Neural progenitor cell (in vitro differentiated cells): ENCODE measurements at regions not wholly inside any gene's neighbourhood (a gene's known extent, or its start where the extent isn't known, plus 50 kb on each side); places are given as distances from the start of the nearest gene placed in this dataset.

Experiments
- DNase-seq: peaks from one replicate; pipeline ENCODE4 v3.0.0-alpha.2; 2016; ENCODE audit warnings: low spot score
- H2AFZ ChIP-seq: fragments of 200-600 bp; sonication (generic); replicated peaks from 2 replicates; pipeline ENCODE4 v1.6.1; 2016; ENCODE audit warnings: antibody characterized with exemption
- H3F3A ChIP-seq: fragments of 200-600 bp; sonication (generic); 2 replicates; pipeline ENCODE4 v1.6.1; 2016; ENCODE audit warnings: antibody characterized with exemption, low read depth
- H3K27ac ChIP-seq: fragments of 200-600 bp; sonication (generic); 2 replicates; pipeline ENCODE4 v1.5.1; 2016; ENCODE audit warnings: mild to moderate bottlenecking
- H3K27me3 ChIP-seq: fragments of 200-600 bp; sonication (generic); 2 replicates; pipeline ENCODE4 v1.6.1; 2016; ENCODE audit warnings: mild to moderate bottlenecking, moderate library complexity
- H3K36me3 ChIP-seq: fragments of 200-600 bp; sonication (generic); 2 replicates; pipeline ENCODE4 v1.5.1; 2016
- H3K4me1 ChIP-seq: fragments of 200-600 bp; sonication (generic); 2 replicates; pipeline ENCODE4 v1.6.1; 2016; ENCODE audit warnings: mixed run types
- H3K4me2 ChIP-seq: fragments of 200-600 bp; sonication (generic); 2 replicates; pipeline ENCODE4 v1.6.1; 2016
- H3K4me3 ChIP-seq: fragments of 200-600 bp; sonication (generic); 2 replicates; pipeline ENCODE4 v1.5.1; 2016
- H3K79me2 ChIP-seq: fragments of 200-600 bp; sonication (generic); 2 replicates; pipeline ENCODE4 v1.6.1; 2016; ENCODE audit warnings: low read depth
- H3K9ac ChIP-seq: fragments of 200-600 bp; sonication (generic); 2 replicates; pipeline ENCODE4 v1.6.1; 2016
- H3K9me3 ChIP-seq: fragments of 200-600 bp; sonication (generic); 2 replicates; pipeline ENCODE4 v1.5.1; 2016; ENCODE audit warnings: low read depth
- H4K20me1 ChIP-seq: fragments of 200-600 bp; sonication (generic); 2 replicates; pipeline ENCODE4 v1.6.1; 2016; ENCODE audit warnings: low read depth
- H3K27ac Mint-ChIP-seq: 3 replicates; pipeline ENCODE4 v1.8.0; 2021; ENCODE audit warnings: mixed read lengths
- H3K27me3 Mint-ChIP-seq: 2 replicates; pipeline ENCODE4 v1.8.0; 2022; ENCODE audit warnings: low read depth, mild to moderate bottlenecking, inconsistent platforms, moderate library complexity, mixed read lengths; ENCODE audit not compliant: insufficient read depth
- H3K36me3 Mint-ChIP-seq: 3 replicates; pipeline ENCODE4 v1.8.0; 2021; ENCODE audit warnings: mixed read lengths
- H3K4me1 Mint-ChIP-seq: 3 replicates; pipeline ENCODE4 v1.8.0; 2021; ENCODE audit warnings: mixed read lengths
- H3K4me3 Mint-ChIP-seq: 3 replicates; pipeline ENCODE4 v1.8.0; 2021; ENCODE audit warnings: mild to moderate bottlenecking, moderate library complexity, mixed read lengths
- H3K9me3 Mint-ChIP-seq: 3 replicates; pipeline ENCODE4 v1.8.0; 2020; ENCODE audit warnings: mixed read lengths
- EZH2 ChIP-seq: fragments of 200-600 bp; sonication (generic); IDR thresholded peaks from 2 replicates; pipeline ENCODE4 v1.6.1; 2017; ENCODE audit warnings: antibody characterized with exemption, mild to moderate bottlenecking, moderate library complexity
- EZH2phosphoT487 ChIP-seq: fragments of 200-600 bp; sonication (generic); IDR thresholded peaks from 2 replicates; pipeline ENCODE4 v1.6.1; 2017; ENCODE audit warnings: antibody characterized with exemption
- TF ChIP-seq, protein P1 (sequence below): fragments of 200-600 bp; sonication (generic); IDR thresholded peaks from 2 replicates; pipeline ENCODE4 v1.5.1; 2017; ENCODE audit warnings: antibody characterized with exemption, mild to moderate bottlenecking

DNA sequence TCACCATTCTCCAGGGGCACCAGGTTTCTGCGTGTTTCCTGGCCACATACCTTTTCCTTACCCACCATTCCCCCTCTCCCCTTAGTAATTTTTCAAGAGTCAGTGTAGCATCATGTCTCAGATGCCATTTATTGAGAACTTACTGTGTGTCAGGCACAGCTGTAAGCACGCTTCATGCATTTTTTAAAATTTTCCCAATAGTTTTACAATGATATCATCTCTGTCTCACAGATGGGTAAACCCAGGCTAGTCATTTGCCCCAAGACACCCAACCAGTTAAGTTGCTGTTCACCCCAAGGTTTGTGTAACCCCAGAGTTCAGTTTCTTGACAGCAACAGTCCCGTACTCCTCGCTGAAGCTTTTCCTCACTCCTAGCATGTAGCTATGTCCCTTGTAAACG, 56.4 kb upstream of the IRX3 start:
- peaks cover 3% of the 10 kb centered on the region for H3K9me3 Mint-ChIP-seq
- Histone ChIP-seq H3K36me3 (no peaks in the 10 kb centered on the region), H3K4me3 (no peak overlapping the region), H3K27ac (no peak overlapping the region), H3K4me1 (peaks cover 5% of the 10 kb centered on the region), H3K9me3 (no peaks in the 10 kb centered on the region), H3F3A (no peaks in the 10 kb centered on the region), H3K79me2 (no peaks in the 10 kb centered on the region), H3K27me3 (no peaks in the 10 kb centered on the region), H3K4me2 (no peak overlapping the region), H3K9ac (no peak overlapping the region), H4K20me1 (no peaks in the 10 kb centered on the region), H2AFZ (no peak overlapping the region)
- H3K27me3 Mint-ChIP-seq: peaks cover 18% of the 10 kb centered on the region
- H3K4me3 Mint-ChIP-seq: no peak overlapping the region
- H3K27ac Mint-ChIP-seq: no peak overlapping the region
- peaks cover 9% of the 10 kb centered on the region for H3K4me1 Mint-ChIP-seq
- H3K36me3 Mint-ChIP-seq: no peaks in the 10 kb centered on the region
- no peak for DNase-seq
- TF ChIP-seq EZH2 (no peak), EZH2phosphoT487 (no peak)
- TF ChIP-seq, protein P1, sequence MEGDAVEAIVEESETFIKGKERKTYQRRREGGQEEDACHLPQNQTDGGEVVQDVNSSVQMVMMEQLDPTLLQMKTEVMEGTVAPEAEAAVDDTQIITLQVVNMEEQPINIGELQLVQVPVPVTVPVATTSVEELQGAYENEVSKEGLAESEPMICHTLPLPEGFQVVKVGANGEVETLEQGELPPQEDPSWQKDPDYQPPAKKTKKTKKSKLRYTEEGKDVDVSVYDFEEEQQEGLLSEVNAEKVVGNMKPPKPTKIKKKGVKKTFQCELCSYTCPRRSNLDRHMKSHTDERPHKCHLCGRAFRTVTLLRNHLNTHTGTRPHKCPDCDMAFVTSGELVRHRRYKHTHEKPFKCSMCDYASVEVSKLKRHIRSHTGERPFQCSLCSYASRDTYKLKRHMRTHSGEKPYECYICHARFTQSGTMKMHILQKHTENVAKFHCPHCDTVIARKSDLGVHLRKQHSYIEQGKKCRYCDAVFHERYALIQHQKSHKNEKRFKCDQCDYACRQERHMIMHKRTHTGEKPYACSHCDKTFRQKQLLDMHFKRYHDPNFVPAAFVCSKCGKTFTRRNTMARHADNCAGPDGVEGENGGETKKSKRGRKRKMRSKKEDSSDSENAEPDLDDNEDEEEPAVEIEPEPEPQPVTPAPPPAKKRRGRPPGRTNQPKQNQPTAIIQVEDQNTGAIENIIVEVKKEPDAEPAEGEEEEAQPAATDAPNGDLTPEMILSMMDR: no peak

DNA sequence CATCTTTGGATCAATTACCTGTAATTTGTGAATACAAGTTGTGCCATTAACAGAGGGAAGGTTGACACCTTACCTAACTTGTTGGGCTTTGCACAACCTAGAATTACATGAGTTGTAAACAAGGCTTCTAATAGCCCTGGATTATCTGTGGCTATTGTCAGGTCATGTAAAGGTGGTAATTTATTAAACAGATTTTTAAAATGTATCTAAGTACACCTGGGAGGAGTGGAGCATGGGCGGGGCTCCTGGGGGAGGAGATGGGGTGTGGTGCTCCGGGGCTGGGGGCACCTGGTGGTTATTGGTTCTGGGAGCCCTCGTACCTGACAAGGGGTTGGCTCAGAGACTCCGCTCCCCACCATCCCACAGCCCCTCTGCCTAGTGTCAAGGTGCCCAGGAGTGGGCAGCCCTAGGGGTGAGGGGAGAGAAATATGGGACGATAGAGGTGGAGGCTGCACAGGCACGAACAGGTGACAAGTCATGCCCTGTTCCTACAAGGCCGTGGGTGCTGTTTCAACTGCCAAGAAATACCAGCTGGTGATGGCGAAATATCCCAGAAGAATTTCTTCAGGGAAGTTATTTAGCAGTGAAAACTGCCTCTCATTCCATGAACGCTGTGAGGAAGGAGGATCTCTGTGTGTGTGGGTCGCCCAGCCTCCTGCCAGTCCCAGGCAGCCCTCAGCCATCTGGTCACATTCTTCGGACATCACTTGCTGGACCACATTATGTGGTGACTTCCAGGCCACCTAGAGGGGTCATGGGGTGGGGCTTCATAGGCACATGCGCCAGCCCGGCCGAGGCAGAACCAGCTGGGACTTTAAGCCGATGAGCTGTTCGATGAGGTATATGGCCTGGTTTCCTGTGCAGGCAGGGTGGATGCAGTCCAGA, 55.5 kb upstream of the IRX3 start:
- no peak overlapping the region for H3K27ac ChIP-seq
- H3K9me3 ChIP-seq: no peaks in the 10 kb centered on the region
- TF ChIP-seq EZH2 (no peak), EZH2phosphoT487 (no peak)
- TF ChIP-seq, protein P1: no peak
- Mint-ChIP-seq H3K4me1 (peaks cover 9% of the 10 kb centered on the region), H3K27ac (no peak overlapping the region), H3K9me3 (peaks cover 3% of the 10 kb centered on the region), H3K4me3 (no peak overlapping the region), H3K36me3 (no peaks in the 10 kb centered on the region), H3K27me3 (peaks cover 16% of the 10 kb centered on the region)
- H3K4me1 ChIP-seq: peaks cover 5% of the 10 kb centered on the region
- no peaks in the 10 kb centered on the region for H3K27me3 ChIP-seq
- H3K4me3 ChIP-seq: no peak overlapping the region
- H2AFZ ChIP-seq: no peak overlapping the region
- no peaks in the 10 kb centered on the region for H3K36me3 ChIP-seq
- no peaks in the 10 kb centered on the region for H3K79me2 ChIP-seq
- H3K9ac ChIP-seq: no peak overlapping the region
- H4K20me1 ChIP-seq: no peaks in the 10 kb centered on the region
- DNase-seq: no peak
- no peaks in the 10 kb centered on the region for H3F3A ChIP-seq
- H3K4me2 ChIP-seq: no peak overlapping the region

DNA sequence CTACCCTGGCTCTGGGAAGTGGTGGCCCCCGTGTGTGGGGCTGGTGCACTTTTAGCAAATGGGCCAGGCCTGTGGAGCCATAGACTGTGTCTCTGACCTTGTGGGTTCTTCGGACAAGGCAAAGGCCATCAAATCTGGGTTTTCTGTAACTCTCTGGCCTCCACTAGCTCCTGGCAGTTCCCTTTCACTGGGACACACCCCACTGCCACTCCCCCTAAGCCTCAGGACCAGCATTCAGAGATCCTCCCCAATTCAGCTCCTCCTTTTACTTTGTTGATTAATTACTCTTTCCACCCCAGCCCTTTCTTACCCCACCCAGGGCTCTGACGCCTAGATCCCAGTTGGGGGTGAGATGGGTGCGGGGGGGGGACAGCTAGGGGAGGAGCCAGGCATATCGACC, 53.9 kb upstream of the IRX3 start:
- H3K4me1 ChIP-seq: peaks cover 12% of the 10 kb centered on the region
- no peaks in the 10 kb centered on the region for H3K27me3 ChIP-seq
- Mint-ChIP-seq H3K27ac (no peak overlapping the region), H3K4me1 (peaks cover 16% of the 10 kb centered on the region), H3K9me3 (peaks cover 3% of the 10 kb centered on the region), H3K36me3 (no peaks in the 10 kb centered on the region), H3K27me3 (peaks cover 10% of the 10 kb centered on the region), H3K4me3 (no peak overlapping the region)
- H3K36me3 ChIP-seq: no peaks in the 10 kb centered on the region
- no peak overlapping the region for H3K4me2 ChIP-seq
- no peak overlapping the region for H3K27ac ChIP-seq
- H2AFZ ChIP-seq: no peak overlapping the region
- no peak overlapping the region for H3K9ac ChIP-seq
- no peak overlapping the region for H3K4me3 ChIP-seq
- H3K79me2 ChIP-seq: no peaks in the 10 kb centered on the region
- H3K9me3 ChIP-seq: no peaks in the 10 kb centered on the region
- H3F3A ChIP-seq: no peaks in the 10 kb centered on the region
- DNase-seq: no peak
- no peaks in the 10 kb centered on the region for H4K20me1 ChIP-seq
- TF ChIP-seq, protein P1: no peak
